GM12878 (cell line): ENCODE measurements at regions not wholly inside any gene's neighbourhood (a gene's known extent, or its start where the extent isn't known, plus 50 kb on each side); places are given as distances from the start of the nearest gene placed in this dataset.

Experiments
- ATAC-seq: fragments of 200-7000 bp; cut with Tn5 transposase; 3 replicates; pipeline ENCODE4 v1.9.1; 2020; ENCODE audit warnings: mild to moderate bottlenecking, moderate library complexity
- BruUV-seq: library from RNA; stranded (reverse); fragments of 400-500 nt; replicated peaks from 2 replicates; lab custom pipeline; 2021; lab: Mats Ljungman, UMichigan
- CTCF ChIA-PET: fragments of 300-600 bp; sonication (Branson Sonifier 250); formaldehyde crosslinking; extraction: SDS; loops from one replicate; lab custom pipeline; 2021; ENCODE audit warnings: inconsistent platforms; lab: Yijun Ruan, JAX
- POLR2A ChIA-PET: fragments of 350-600 bp; formaldehyde crosslinking; extraction: SDS; loops from one replicate; lab custom pipeline; 2021; ENCODE audit warnings: inconsistent platforms; lab: Charles Lee
- RAD21 ChIA-PET: fragments of 300-600 bp; sonication (Branson Sonifier 250); formaldehyde crosslinking; loops from one replicate; lab custom pipeline; 2023; ENCODE audit warnings: antibody characterized with exemption; ENCODE audit not compliant: unreplicated experiment; lab: Charles Lee
- SMC1A ChIA-PET: fragments of 300-600 bp; sonication (Branson Sonifier 250); formaldehyde crosslinking; loops from one replicate; lab custom pipeline; 2023; ENCODE audit not compliant: unreplicated experiment, uncharacterized antibody; lab: Charles Lee
- DNase-seq: peaks from one replicate; pipeline ENCODE4 v3.0.0-alpha.2; 2011; ENCODE audit warnings: low read depth, low spot score
- FAIRE-seq: peaks from 3 replicates; lab custom pipeline; 2011; peaks lifted over from hg19 to GRCh38; lab: Jason Lieb, UNC
- H2AFZ ChIP-seq: 2 replicates; pipeline ENCODE4 v1.6.0; 2011; ENCODE audit warnings: low read depth, low read length, control low read depth; ENCODE audit not compliant: control insufficient read depth
- H3K27ac ChIP-seq: 2 replicates; pipeline ENCODE4 v1.5.1; 2011; ENCODE audit warnings: control low read depth; ENCODE audit not compliant: control insufficient read depth, insufficient read depth
- H3K27me3 ChIP-seq, 2 experiments: replicated peaks in 1 of 2; 2 replicates each; pipeline versions ENCODE4 v1.6.0 to v1.6.1; 2011; ENCODE audit warnings: low read length in 1 of 2; ENCODE audit not compliant: control insufficient read depth in 2 of 2, insufficient read depth in 2 of 2
- H3K36me3 ChIP-seq, 2 experiments: 2 replicates each; pipeline ENCODE4 v1.5.1; 2011; ENCODE audit warnings: low read length in 1 of 2; ENCODE audit not compliant: control insufficient read depth in 2 of 2, insufficient read depth in 2 of 2
- H3K4me1 ChIP-seq: 2 replicates; pipeline ENCODE4 v1.6.1; 2011; ENCODE audit warnings: mild to moderate bottlenecking, low read length, moderate library complexity, mixed read lengths; ENCODE audit not compliant: control insufficient read depth, insufficient read depth
- H3K4me2 ChIP-seq: 2 replicates; pipeline ENCODE4 v1.6.0; 2011; ENCODE audit warnings: control low read depth; ENCODE audit not compliant: control insufficient read depth, insufficient read depth
- H3K4me3 ChIP-seq: fragments of 200-600 bp; sonication (generic); 2 replicates; pipeline ENCODE4 v1.5.1; 2016
- H3K79me2 ChIP-seq: 2 replicates; pipeline ENCODE4 v1.6.0; 2011; ENCODE audit warnings: low read length; ENCODE audit not compliant: control insufficient read depth, insufficient read depth
- H3K9ac ChIP-seq: 2 replicates; pipeline ENCODE4 v1.8.0; 2011; ENCODE audit warnings: low read length, control low read depth, mixed read lengths; ENCODE audit not compliant: control insufficient read depth, insufficient read depth
- H3K9me3 ChIP-seq: replicated peaks from 3 replicates; pipeline ENCODE4 v1.5.1; 2011; ENCODE audit warnings: mild to moderate bottlenecking, low read length; ENCODE audit not compliant: control insufficient read depth, insufficient read depth
- H4K20me1 ChIP-seq: 2 replicates; pipeline ENCODE4 v1.6.0; 2011; ENCODE audit not compliant: control insufficient read depth, insufficient read depth
- CHD1 ChIP-seq: IDR thresholded peaks from 2 replicates; pipeline ENCODE4 v1.6.1; 2012; ENCODE audit warnings: low read depth, low read length, improper control_type of control experiment
- HCFC1 ChIP-seq: fragments of 150-350 bp; IDR thresholded peaks from 2 replicates; pipeline ENCODE4 v1.6.1; 2014; ENCODE audit warnings: low read length
- KDM1A ChIP-seq: fragments of 200-600 bp; sonication (generic); IDR thresholded peaks from 2 replicates; pipeline ENCODE4 v1.6.1; 2016; ENCODE audit warnings: borderline replicate concordance
- MXI1 ChIP-seq: fragments of 150-350 bp; IDR thresholded peaks from 2 replicates; pipeline ENCODE4 v1.6.1; 2011; ENCODE audit warnings: low read depth, mild to moderate bottlenecking, inconsistent platforms, low read length, improper control_type of control experiment
- MYB ChIP-seq: fragments of 150-350 bp; IDR thresholded peaks from 2 replicates; pipeline ENCODE4 v1.6.1; 2014; ENCODE audit warnings: mild to moderate bottlenecking, low read depth, low read length, borderline replicate concordance
- POLR2AphosphoS5 ChIP-seq: IDR thresholded peaks from 2 replicates; pipeline ENCODE4 v1.6.1; 2011; ENCODE audit warnings: mild to moderate bottlenecking, low read length, inconsistent platforms
- RFX5 ChIP-seq: IDR thresholded peaks from 2 replicates; pipeline ENCODE4 v1.6.1; 2011; ENCODE audit warnings: low read depth, low read length, improper control_type of control experiment
- SMC3 ChIP-seq: IDR thresholded peaks from 2 replicates; pipeline ENCODE4 v1.6.1; 2011; ENCODE audit warnings: low read length, improper control_type of control experiment, borderline replicate concordance
- ZSCAN29 ChIP-seq: fragments of 450-650 bp; IDR thresholded peaks from 2 replicates; pipeline ENCODE4 v1.6.1; 2017; ENCODE audit warnings: mild to moderate bottlenecking, moderate library complexity
- WGBS: methylation state at CpG from one replicate; pipeline ENCODE4 v1.1.6; 2016; ENCODE audit warnings: low lambda C conversion rate; ENCODE audit not compliant: insufficient replicate concordance, insufficient coverage; ENCODE audit errors: missing lambda C conversion rate; 5-methylcytosine and 5-hydroxymethylcytosine counted together
- in situ Hi-C: fragments of 300-500 bp; cut with MboI; formaldehyde crosslinking; loops from 9 replicates; pipeline ENCODE4 v1.14.3; 2018; ENCODE audit warnings: mixed read lengths
- intact Hi-C: fragments of 100-400 bp; cut with micrococcal nuclease; formaldehyde crosslinking; loops from one replicate; pipeline ENCODE4 v1.14.2; 2022; ENCODE audit not compliant: unreplicated experiment
- TF ChIP-seq, protein P1 (sequence below): IDR thresholded peaks from 2 replicates; pipeline ENCODE4 v1.6.1; 2011; ENCODE audit warnings: low read depth, mild to moderate bottlenecking, low read length, moderate library complexity, borderline replicate concordance; ENCODE audit errors: extremely low read depth
- TF ChIP-seq, protein P2 (sequence below): IDR thresholded peaks from 2 replicates; pipeline ENCODE4 v1.6.1; 2011; ENCODE audit warnings: borderline replicate concordance, low read depth, mild to moderate bottlenecking, moderate library complexity, mixed read lengths, low read length; ENCODE audit not compliant: insufficient read depth; ENCODE audit errors: extremely low read length
- TF ChIP-seq, protein P3 (sequence below): IDR thresholded peaks from 2 replicates; pipeline ENCODE4 v1.6.1; 2012; ENCODE audit warnings: low read depth, low read length, improper control_type of control experiment
- TF ChIP-seq, protein P4 (sequence below): IDR thresholded peaks from 2 replicates; pipeline ENCODE4 v1.6.1; 2012; ENCODE audit warnings: low read depth, low read length, improper control_type of control experiment

DNA sequence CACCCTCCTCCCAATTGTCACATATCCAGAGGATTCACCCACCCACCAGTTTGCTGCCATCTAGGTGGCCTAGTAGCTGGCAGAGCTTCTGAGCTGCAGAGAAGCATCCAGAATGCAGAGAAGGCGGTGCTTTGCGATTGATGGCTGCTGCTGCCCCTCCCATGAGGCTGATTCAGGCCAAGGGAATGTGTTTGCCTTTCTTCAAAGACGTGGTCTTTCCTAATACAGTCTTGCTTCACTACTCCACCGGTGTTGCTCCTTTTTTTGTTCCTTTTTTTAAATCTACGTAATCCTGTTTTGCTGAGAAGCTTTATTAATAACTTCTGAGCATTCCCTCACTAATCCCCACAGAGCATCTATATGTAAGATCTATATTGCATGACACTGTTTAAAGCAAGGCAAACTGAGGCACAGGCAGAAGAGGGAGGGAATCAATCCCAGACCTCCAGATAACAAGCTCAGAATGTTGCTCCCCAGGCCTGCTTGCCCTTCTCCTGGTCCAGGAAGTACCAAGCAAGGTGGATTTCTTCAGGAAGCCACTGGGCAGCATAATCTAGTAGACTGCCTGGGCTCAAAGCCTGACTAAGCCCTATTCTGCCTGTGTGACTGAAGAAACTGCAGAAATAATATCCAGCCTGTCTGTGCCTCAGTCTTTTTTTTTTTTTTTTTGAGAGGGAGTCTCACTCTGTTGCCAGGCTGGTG lies 275.5 kb upstream of the FMN2 start:
- WGBS: 30% methylated on average over 5 of the region's 5 CpGs
- ChIA-PET RAD21 (no interaction called here), POLR2A (no interaction called here), SMC1A (no interaction called here), CTCF (interaction anchor here (1.2 kb wide), 1 partner anchor 11 kb away, joined by 3 read pairs; no protein-coding TSS in a partner anchor)
- no peak overlapping the region for H3K27ac ChIP-seq
- H4K20me1 ChIP-seq: no peaks in the 10 kb centered on the region
- FAIRE-seq (no peak), DNase-seq (no peak), ATAC-seq (no peak)
- no peak overlapping the region for H2AFZ ChIP-seq
- TF ChIP-seq HCFC1: no peak
- TF ChIP-seq MXI1: no peak
- TF ChIP-seq, protein P1, sequence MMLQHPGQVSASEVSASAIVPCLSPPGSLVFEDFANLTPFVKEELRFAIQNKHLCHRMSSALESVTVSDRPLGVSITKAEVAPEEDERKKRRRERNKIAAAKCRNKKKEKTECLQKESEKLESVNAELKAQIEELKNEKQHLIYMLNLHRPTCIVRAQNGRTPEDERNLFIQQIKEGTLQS: no peak
- no peak for TF ChIP-seq ZSCAN29
- TF ChIP-seq, protein P2, sequence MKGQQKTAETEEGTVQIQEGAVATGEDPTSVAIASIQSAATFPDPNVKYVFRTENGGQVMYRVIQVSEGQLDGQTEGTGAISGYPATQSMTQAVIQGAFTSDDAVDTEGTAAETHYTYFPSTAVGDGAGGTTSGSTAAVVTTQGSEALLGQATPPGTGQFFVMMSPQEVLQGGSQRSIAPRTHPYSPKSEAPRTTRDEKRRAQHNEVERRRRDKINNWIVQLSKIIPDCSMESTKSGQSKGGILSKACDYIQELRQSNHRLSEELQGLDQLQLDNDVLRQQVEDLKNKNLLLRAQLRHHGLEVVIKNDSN: no peak
- no peak for TF ChIP-seq RFX5
- TF ChIP-seq, protein P3, sequence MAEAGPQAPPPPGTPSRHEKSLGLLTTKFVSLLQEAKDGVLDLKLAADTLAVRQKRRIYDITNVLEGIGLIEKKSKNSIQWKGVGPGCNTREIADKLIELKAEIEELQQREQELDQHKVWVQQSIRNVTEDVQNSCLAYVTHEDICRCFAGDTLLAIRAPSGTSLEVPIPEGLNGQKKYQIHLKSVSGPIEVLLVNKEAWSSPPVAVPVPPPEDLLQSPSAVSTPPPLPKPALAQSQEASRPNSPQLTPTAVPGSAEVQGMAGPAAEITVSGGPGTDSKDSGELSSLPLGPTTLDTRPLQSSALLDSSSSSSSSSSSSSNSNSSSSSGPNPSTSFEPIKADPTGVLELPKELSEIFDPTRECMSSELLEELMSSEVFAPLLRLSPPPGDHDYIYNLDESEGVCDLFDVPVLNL: no peak
- no peak for TF ChIP-seq MYB
- TF ChIP-seq SMC3: no peak
- TF ChIP-seq KDM1A: no peak
- TF ChIP-seq, protein P4, sequence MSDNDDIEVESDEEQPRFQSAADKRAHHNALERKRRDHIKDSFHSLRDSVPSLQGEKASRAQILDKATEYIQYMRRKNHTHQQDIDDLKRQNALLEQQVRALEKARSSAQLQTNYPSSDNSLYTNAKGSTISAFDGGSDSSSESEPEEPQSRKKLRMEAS: no peak
- TF ChIP-seq CHD1: no peak
- TF ChIP-seq POLR2AphosphoS5: no peak
- no TSS peak for BruUV-seq
- H3K9me3 ChIP-seq: no peaks in the 10 kb centered on the region
- no peaks in the 10 kb centered on the region for H3K79me2 ChIP-seq
- no peaks in the 10 kb centered on the region for H3K36me3 ChIP-seq
- in situ Hi-C loops (no loop called here), intact Hi-C loops (no loop called here)
- H3K4me2 ChIP-seq: no peak overlapping the region
- no peaks in the 10 kb centered on the region for H3K4me1 ChIP-seq
- no peak overlapping the region for H3K4me3 ChIP-seq
- H3K27me3 ChIP-seq: no peaks in the 10 kb centered on the region
- no peak overlapping the region for H3K9ac ChIP-seq
